ENCODE measurements at regions not wholly inside any gene's neighbourhood (a gene's known extent, or its start where the extent isn't known, plus 50 kb on each side); places are given as distances from the start of the nearest gene placed in this dataset.

DNA sequence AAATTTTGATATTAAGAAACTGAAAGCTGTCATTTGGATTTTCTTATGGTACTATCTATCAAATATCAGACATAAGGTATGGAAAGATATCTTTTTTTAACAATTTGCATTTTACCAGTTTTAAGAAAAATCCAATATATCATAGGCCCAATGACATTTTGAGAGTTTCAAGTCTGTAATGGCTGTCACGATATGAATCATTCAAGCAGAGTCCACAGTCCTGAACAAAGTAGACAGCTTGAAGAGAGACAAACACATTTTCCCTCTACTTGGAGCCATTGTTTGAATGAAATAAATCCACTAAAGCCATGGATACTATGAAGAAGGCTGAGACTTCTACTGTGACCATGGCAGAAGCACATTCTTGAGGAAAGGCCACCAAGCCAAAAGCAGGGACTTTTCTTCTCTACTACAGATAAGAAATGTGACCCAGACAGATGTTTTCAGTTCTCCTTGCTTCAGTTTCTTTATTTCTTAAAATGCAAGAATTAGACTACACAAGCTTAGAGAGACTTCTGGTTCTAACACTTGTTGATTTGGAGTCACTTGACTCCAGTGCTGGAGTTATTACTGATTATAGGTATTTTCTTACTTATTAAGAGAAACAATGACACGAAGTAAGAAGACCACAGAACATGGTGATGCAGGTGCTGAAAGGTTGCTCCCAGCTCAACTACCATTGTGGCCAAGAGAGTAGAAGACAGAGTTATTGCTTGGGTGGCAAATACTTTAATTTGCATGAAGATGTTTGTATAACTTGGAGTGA lies 429.1 kb downstream of the KIF20B start:
- DNase-seq = no peak

DNA sequence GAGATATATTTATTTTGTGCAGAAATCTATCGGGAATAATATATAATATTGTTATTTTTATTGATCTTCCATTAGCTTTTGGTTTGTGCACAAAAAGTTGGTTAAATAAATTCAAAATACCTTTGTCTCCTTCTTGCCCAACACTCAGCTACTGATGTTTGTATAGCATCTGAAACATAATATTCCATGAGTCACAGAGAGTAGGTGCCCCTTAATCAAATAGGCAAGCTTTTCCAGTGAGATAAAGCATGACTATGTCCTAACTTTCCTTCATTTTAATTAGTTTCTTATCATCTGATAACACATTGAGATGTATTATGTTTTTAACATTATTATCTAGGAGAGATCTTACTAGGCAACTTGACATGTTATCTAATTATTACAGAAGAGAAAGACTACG lies 432.2 kb downstream of the KIF20B start:
- no peak for DNase-seq

- DNase-seq = no peak
Measured at GRCh38 chr10:90136731-90137316, 435.4 kb downstream of the KIF20B start.

- DNase-seq = peak; percentile 3
Measured at GRCh38 chr10:90138844-90139243, 437.5 kb downstream of the KIF20B start.

GRCh38 chr10:90141791-90142190 lies 440.4 kb downstream of the KIF20B start:
- no peak for DNase-seq

DNA sequence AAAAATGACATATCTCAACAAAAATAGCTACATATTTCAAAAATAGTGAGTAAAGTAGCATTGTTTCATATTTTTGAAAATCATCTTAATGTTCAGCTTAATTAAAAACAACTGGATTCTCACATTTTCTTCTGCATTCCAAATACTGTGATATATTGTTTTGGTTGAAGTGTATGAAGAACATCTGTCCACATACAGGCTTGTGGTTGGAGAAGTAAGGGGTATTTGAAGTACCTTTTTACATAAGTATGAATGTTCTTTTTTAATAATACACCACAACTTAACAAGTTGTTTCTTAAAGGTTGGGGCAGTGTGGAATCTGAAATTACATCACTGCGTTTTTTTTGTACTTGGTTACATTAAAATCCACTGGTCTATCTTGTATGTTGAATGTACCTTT lies 442.5 kb downstream of the KIF20B start:
- no peak for DNase-seq

DNA sequence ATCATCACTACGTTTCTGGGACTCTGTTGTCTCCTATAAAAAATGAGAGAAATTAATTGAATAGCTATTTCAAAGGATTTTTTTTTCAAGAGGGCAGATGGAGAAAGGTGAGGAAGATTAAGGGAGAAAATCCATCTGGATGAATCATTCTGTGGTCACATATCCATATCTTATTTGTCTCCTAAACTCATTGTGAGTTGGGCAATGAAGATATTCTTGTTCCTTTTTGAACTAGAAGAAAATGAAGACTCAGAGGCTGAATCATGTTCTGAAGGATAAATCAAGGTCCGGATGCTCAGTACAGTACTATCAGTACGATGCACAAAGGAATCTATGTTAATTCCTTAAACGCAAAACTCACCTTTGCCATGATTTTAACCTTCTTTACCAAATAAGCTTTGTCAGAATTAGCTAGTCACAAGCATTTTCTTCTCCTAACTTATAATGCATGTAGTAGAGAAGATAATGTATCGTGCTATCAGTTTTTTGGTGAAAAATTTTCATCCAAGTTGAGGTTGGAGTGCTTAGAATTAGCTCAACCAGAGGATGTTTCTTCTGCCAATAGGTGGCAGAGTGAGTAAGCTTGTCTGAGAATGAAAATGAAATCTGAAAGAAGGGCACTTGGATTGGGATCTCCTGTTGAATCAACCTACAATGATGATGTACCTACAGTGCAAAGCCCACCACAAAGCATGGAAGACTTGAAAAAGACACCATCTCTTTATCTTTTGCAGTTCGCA lies 446.9 kb downstream of the KIF20B start:
- DNase-seq = no peak

DNA sequence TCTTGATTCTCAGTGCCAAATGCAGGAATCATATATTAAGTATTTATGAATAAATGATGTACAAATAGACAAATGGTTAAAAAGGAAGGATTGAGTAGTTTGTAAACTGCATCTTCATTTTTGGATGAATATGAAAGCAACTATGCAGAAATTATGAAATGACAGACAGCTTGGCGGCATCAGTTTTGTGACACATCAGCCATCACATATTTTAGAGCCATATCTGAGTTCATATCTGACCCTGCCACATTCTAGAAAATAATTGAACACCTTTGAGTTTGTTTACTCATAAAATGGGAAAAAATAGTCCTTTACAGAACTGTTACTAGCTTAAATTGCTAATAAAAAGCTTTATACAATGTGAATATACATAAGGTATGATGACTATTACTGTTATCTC lies 448.2 kb downstream of the KIF20B start:
- DNase-seq = no peak

GRCh38 chr10:90162271-90162853 lies 461.0 kb downstream of the KIF20B start:
- no peak for DNase-seq

GRCh38 chr10:90167174-90168064 lies 466.0 kb downstream of the KIF20B start:
- no peak for DNase-seq

- no peak for DNase-seq
Measured at GRCh38 chr10:90168244-90168643, 466.9 kb downstream of the KIF20B start.

- DNase-seq = no peak
Measured at GRCh38 chr10:90171014-90171722, 469.8 kb downstream of the KIF20B start.

DNA sequence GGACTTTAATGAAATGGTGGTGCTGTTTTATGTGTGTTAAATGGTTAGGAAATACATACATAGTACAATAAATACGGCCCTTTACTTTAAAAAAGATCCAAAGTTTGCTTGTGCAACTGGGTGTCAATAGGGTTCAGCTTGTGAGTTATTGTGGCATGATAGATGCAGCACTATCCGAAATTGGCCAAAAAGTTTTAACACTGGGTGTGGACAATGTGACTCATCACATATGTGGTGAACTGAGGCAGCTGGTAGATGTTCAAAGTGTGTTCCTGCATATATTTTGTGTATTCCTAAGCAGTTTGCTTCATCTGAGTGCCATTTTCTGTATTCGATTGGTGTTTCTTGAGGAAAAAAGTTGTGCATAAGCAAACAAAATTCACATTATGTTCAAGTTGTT lies 473.1 kb downstream of the KIF20B start:
- DNase-seq = no peak

DNA sequence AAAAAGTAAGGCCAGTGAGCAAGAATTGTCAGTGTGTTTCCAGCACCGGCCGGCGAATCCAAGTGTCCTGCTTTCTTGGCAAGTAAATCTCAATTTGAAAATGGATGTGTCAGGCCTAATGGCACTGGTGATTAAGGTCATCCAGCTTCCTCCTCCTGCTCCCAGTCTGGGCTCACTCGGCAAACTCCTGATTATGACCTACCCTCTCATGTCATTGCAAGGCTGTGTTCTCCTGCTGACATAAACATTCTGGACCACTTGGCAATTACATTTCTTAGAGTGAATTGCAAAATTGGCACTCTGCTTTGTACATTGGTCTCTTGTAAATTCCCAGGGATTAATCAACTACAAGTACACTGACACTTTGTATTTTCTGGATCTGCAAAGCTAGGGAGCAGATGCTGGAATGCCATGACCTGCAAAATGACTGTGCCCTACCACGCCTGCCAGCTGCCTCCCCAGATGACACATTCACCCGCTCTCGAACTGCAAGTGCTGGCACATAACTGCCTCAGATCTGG lies 473.8 kb downstream of the KIF20B start:
- no peak for DNase-seq

- DNase-seq = no peak
Measured at GRCh38 chr10:90179696-90180407, 478.5 kb downstream of the KIF20B start.

GRCh38 chr10:90180886-90181691 lies 479.7 kb downstream of the KIF20B start:
- DNase-seq = no peak

GRCh38 chr10:90192825-90193224 lies 491.4 kb downstream of the KIF20B start:
- no peak for DNase-seq

GRCh38 chr10:90193240-90193985 lies 492.0 kb downstream of the KIF20B start:
- no peak for DNase-seq

- DNase-seq = no peak
Measured at GRCh38 chr10:90195288-90195840, 494.0 kb downstream of the KIF20B start.
